A673 (cell line): ENCODE measurements at regions not wholly inside any gene's neighbourhood (a gene's known extent, or its start where the extent isn't known, plus 50 kb on each side); places are given as distances from the start of the nearest gene placed in this dataset.

ENCODE experiments used
- CTCF ChIP-seq: fragments of 300-800, 200-600 bp; sonication (generic); conservative IDR thresholded peaks from 2 replicates; pipeline ENCODE4 v1.5.1; 2017; ENCODE audit warnings: low read depth, mild to moderate bottlenecking, antibody characterized with exemption, low read length, moderate library complexity, mixed read lengths
- EZH2 ChIP-seq: fragments of 200-600 bp; sonication (generic); IDR thresholded peaks from 2 replicates; pipeline ENCODE4 v1.6.1; 2017; ENCODE audit warnings: borderline replicate concordance, low read depth, mild to moderate bottlenecking, mixed read lengths, antibody characterized with exemption, low read length; ENCODE audit not compliant: poor library complexity, severe bottlenecking

- TF ChIP-seq CTCF = no peak
- TF ChIP-seq EZH2 = no peak
Measured at GRCh38 chrX:28391528-28391927, 195.7 kb upstream of the IL1RAPL1 start.
